ENCODE measurements at regions not wholly inside any gene's neighbourhood (a gene's known extent, or its start where the extent isn't known, plus 50 kb on each side); places are given as distances from the start of the nearest gene placed in this dataset.
A peak's percentile ranks its signal among the peaks of the same experiment; 100 is the strongest.

DNA sequence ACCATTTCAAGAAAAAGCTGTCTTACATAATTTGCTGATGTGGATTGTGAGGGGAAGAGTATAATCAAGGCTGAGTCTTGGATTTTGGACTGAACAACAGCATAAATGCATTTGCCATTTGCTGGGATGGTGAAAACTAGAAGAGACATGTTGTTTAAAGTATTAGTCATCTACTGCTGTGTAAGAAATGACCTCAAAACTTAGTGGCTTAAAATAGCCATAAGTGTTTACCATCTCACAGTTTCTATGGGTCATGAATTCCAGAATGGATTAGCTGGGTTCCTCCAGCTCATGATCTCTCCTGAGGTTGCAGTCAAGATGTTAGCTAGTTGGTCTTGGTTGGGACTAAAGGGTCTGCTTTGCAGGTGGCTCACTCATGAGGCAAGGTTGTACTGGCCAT is 66.2 kb downstream of the SCN11A start:
- intact Hi-C loops (cut with DNase I; ENCODE audit: low total_unique reads): no loop called here
- no peak overlapping the region for H3K4me3 ChIP-seq (ENCODE audit: low read depth, poor library complexity, severe bottlenecking)
- DNase-seq (ENCODE audit: low spot score in 2 of 2): no peak
- TF ChIP-seq POLR2A (IDR thresholded peaks at IDR 0.05): no peak
- TF ChIP-seq, protein P1, sequence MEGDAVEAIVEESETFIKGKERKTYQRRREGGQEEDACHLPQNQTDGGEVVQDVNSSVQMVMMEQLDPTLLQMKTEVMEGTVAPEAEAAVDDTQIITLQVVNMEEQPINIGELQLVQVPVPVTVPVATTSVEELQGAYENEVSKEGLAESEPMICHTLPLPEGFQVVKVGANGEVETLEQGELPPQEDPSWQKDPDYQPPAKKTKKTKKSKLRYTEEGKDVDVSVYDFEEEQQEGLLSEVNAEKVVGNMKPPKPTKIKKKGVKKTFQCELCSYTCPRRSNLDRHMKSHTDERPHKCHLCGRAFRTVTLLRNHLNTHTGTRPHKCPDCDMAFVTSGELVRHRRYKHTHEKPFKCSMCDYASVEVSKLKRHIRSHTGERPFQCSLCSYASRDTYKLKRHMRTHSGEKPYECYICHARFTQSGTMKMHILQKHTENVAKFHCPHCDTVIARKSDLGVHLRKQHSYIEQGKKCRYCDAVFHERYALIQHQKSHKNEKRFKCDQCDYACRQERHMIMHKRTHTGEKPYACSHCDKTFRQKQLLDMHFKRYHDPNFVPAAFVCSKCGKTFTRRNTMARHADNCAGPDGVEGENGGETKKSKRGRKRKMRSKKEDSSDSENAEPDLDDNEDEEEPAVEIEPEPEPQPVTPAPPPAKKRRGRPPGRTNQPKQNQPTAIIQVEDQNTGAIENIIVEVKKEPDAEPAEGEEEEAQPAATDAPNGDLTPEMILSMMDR (IDR thresholded peaks at IDR 0.05): no peak

DNA sequence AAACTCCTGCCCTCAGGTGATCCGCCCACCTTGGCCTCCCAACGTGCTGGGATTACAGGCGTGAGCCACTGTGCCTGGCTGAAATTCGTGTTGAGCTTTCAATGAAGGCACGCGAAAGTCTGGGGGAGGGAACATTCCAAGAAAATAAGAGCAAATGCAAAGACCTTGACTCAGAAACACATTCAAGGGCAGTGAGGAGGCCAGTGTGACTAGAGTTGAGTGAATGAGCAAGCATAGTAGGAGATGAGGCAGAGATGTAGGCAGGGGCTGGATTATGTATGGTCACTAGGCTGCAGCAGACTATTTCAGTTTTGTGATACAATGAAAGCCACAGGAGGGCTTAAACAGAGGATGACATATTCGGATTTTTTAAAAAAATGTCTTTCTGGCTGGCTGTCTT is 67.0 kb downstream of the SCN11A start:
- no peak for DNase-seq (ENCODE audit: low spot score in 2 of 2)
- 76 to 84% methylated on average over 7 of the region's 7 CpGs for WGBS, 2 donors
- intact Hi-C loops (cut with DNase I; ENCODE audit: low total_unique reads): no loop called here
- TF ChIP-seq, protein P1 (IDR thresholded peaks at IDR 0.05): no peak
- no peak for TF ChIP-seq POLR2A (IDR thresholded peaks at IDR 0.05)
- no peak overlapping the region for H3K4me3 ChIP-seq (ENCODE audit: low read depth, poor library complexity, severe bottlenecking)

DNA sequence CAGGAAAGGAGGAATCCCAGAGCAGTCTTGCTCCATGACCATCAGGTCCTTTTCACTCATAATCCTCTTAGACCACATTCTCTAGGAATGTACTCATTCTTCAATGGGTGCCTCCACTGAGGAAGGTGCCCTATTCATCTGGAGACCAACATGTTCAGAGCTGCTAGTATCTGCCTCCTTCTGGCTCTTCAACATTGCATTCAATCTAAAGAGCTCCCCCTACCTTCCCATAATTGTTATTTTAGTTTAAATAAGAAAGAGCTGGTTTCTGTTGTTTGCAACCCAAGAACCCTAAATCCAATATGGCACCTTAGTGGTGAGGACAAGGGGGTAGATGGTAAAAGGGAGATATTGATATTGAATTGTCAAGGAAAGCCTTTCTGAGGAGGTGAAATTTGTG is 67.6 kb downstream of the SCN11A start:
- no peak for DNase-seq (ENCODE audit: low spot score in 2 of 2)
- H3K4me3 ChIP-seq (ENCODE audit: low read depth, poor library complexity, severe bottlenecking): no peak overlapping the region
- TF ChIP-seq, protein P1 (IDR thresholded peaks at IDR 0.05): no peak
- no peak for TF ChIP-seq POLR2A (IDR thresholded peaks at IDR 0.05)
- intact Hi-C loops (cut with DNase I; ENCODE audit: low total_unique reads): no loop called here

DNA sequence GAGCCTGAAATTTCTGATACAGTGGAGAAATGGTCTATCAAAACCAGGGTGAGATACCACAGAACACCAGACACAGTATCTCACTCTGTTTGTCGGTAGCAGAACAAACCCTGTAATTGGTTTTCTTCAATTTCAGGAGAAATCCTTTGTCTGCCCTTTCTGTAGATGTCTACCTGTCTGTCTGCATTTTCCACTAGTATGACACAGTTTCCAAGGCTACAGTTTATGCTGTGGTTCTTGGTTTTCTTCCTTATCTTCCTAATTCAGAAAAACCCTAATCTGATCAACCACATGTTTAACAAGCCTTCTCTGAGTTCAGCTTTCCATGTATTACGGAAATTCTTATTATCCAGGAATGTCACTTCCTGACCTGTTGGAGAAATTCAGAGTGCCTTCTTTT is 70.8 kb downstream of the SCN11A start:
- H3K4me3 ChIP-seq (ENCODE audit: low read depth, poor library complexity, severe bottlenecking): no peak overlapping the region
- WGBS, 2 donors: 91 to 93% methylated on average over 2 of the region's 2 CpGs
- TF ChIP-seq, protein P1 (IDR thresholded peaks at IDR 0.05): no peak
- TF ChIP-seq POLR2A (IDR thresholded peaks at IDR 0.05): no peak
- intact Hi-C loops (cut with DNase I; ENCODE audit: low total_unique reads): no loop called here
- DNase-seq (ENCODE audit: low spot score in 2 of 2): no peak

DNA sequence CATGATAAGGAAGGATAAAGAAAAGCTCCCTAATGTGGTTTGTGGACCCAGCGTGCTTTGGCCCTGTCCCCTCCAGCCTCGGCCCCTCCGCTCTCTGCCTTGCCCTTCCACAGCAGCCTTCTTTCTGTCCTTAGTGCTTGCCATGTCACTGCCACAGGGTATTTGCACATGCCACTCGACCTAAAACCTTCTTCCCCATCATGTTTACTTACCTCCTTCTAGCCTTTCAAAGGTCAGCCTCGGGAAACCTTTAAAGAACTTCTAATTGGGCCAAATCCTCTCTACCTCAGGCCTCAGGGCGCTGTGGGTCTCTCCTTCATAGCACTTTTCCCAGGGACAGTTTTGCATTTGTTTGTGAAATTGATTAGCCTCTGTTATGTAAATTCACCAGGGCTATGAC is 73.0 kb downstream of the SCN11A start:
- no peak for TF ChIP-seq POLR2A (IDR thresholded peaks at IDR 0.05)
- TF ChIP-seq, protein P1 (IDR thresholded peaks at IDR 0.05): no peak
- intact Hi-C loops (cut with DNase I; ENCODE audit: low total_unique reads): no loop called here
- 73 to 76% methylated on average over 6 of the region's 6 CpGs for WGBS, 2 donors
- no peak overlapping the region for H3K4me3 ChIP-seq (ENCODE audit: low read depth, poor library complexity, severe bottlenecking)
- no peak for DNase-seq (ENCODE audit: low spot score in 2 of 2)

DNA sequence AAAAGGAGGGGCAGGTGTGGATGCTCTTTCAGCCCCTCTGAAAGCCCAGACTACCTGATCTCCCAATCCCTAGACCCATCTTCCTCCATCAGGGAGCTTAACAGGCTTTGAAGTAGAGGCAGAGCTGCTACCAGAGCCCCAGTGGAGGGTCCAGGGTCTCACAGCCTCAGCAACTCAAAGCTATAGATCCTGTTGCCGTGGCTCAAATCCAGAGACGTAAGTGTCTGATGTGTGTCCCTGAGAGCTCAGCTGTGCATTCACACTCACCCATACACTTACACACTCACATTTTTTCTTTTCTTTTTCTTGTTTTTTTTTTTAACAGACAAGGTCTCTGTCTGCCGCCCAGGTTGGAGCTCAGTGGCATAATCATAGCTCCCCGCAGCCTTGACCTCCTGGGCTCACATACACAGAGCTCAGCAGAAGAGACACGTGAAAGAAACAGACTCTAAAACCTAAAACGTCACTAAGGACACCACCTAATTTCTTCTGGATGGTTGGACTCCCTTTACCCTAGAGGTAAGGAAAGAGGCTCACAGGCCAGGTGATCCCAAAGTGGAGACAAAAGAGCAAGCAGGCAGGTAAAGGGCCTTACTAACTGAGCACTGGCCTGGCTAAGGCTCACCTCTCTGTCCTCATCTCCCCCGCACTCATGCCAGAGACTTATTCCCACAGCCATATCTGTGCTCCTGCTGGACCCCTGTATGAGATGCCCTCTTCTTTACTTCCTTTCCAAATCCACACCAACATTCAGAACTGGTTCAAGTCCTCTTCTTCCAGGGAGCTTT is 80.7 kb downstream of the SCN11A start:
- DNase-seq (ENCODE audit: low spot score in 2 of 2): peak in 1 of 2 donors; percentile 36
- intact Hi-C loops (cut with DNase I; ENCODE audit: low total_unique reads): no loop called here
- TF ChIP-seq, protein P1 (IDR thresholded peaks at IDR 0.05): no peak
- 89% methylated on average over 7 of the region's 7 CpGs for WGBS, 2 donors
- H3K4me3 ChIP-seq (ENCODE audit: low read depth, poor library complexity, severe bottlenecking): no peak overlapping the region

Data from lower leg skin (tissue), 4 donors.